IPS-NIHi11 (cell line): ENCODE measurements at regions not wholly inside any gene's neighbourhood (a gene's known extent, or its start where the extent isn't known, plus 50 kb on each side); places are given as distances from the start of the nearest gene placed in this dataset.

Experiments used
- DNase-seq: peaks from one replicate; pipeline ENCODE4 v3.0.0; 2012; ENCODE audit warnings: mixed read lengths, low spot score

DNA sequence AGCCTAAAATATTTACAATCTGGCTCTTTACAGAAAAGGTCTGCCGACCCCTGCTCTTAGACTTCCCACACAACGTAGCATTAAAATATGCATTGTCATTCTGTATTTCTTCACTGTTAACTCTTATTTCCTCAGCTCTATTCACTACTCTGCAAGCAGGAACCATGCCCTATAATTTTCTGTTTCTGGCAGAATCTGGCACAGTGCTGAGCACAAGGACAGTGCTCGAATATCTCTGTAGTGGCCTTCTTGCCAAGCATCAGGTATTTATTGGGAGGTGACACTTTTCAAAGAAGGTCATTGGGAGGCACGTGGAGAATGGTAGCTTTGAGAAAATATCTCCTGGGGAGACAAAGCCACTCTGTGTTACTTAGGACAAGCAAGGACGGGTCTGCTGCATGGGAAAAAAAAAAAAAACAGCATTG, 77.9 kb downstream of the PSMG1 start:
- DNase-seq, result no peak

- no peak for DNase-seq
Observed at GRCh38 chr21:39104911-39105310, 78.3 kb downstream of the PSMG1 start.

- no peak for DNase-seq
Observed at GRCh38 chr21:39103689-39104088, 79.6 kb downstream of the PSMG1 start.

DNA sequence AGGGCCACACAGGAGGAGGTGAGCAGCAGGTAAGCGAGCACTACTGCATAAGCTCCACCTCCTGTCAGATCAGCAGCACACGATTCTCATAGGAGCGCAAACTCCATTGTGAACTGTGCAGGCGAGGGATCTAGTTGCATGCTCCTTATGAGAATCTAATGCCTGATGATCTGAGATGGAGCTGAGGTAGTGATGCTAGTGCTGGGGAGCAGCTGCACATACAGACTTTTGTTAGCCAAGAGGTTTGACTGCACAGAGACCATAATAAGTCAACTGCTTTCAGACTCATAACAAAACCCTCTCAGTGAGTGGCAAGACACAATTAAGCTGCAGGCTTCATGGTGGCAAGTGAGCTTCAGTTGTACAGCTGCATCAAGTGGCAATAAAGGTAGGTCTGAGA, 83.4 kb downstream of the PSMG1 start:
- no peak for DNase-seq

- no peak for DNase-seq
Observed at GRCh38 chr21:39098696-39099200, 84.5 kb downstream of the PSMG1 start.

GRCh38 chr21:39097981-39098380, 85.3 kb downstream of the PSMG1 start:
- no peak for DNase-seq

GRCh38 chr21:39097335-39097861, 85.9 kb downstream of the PSMG1 start:
- DNase-seq, result no peak

GRCh38 chr21:39096754-39097153, 86.5 kb downstream of the PSMG1 start:
- peak; percentile 75 for DNase-seq

- no peak for DNase-seq
Observed at GRCh38 chr21:39095681-39096080, 87.6 kb downstream of the PSMG1 start.

- DNase-seq, result no peak
Observed at GRCh38 chr21:39094847-39095579, 88.2 kb downstream of the PSMG1 start.

DNA sequence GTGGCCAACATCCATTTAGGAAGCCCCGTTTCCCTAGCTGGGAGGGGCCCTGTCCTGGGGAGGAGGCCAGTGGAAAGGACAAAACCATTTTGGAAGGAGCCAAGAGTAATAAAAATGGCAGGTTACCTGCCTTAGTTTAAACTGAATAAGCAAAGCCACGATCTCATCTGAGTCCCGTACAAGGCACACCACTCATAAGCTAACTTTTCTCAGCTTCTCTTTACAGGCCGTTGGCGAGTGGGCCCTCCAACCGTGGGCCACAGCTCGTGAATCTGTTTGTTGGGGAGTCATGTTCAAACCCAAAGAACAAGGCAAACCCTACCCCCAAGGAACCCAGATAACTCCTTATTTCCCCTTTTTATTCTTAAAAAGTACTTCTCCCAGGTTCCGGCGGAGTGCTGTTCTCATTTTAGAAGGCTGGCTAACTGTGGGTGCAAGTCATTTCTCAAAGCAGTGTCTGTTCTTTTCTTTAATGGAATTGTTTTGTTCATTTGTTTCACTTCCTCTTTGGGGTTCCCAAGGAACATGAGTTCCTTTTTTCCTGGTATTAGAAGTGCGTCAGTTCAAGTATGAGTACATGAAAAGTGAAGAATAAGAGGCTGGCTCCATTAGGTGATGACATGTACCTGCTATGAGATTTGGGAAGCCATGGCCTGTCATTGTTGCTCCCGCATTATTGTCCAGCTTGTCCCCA, 89.0 kb downstream of the PSMG1 start:
- DNase-seq, result no peak

- DNase-seq, result no peak
Observed at GRCh38 chr21:39093526-39093925, 89.7 kb downstream of the PSMG1 start.

- DNase-seq, result no peak
Observed at GRCh38 chr21:39088831-39089380, 94.3 kb downstream of the PSMG1 start.

- DNase-seq, result no peak
Observed at GRCh38 chr21:39088031-39088370, 95.2 kb downstream of the PSMG1 start.

- DNase-seq, result no peak
Observed at GRCh38 chr21:39087238-39088030, 95.8 kb downstream of the PSMG1 start.

DNA sequence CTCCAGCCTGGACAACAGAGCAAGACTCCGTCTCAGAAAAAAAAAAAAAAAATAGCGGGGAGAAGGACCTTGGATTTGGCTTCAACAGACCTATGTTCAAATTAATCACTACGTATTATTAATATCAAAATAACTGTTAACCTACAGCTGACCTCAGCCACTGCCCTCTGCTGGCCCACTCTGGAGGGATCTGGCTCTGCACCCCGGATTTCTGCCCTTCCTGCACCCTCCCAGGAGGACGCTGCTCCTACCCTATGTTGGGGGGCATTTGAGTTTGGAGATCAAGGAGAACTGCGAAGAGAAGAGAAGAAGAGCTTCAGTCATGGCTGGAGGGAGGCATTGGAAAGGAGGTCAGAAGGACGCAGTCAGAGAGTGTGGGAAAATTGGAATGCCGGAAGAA, 96.7 kb downstream of the PSMG1 start:
- no peak for DNase-seq

- no peak for DNase-seq
Observed at GRCh38 chr21:39085843-39086405, 97.3 kb downstream of the PSMG1 start.

- no peak for DNase-seq
Observed at GRCh38 chr21:39084979-39085729, 98.1 kb downstream of the PSMG1 start.

GRCh38 chr21:39084073-39084472, 99.2 kb downstream of the PSMG1 start:
- DNase-seq, result no peak

GRCh38 chr21:39083377-39084008, 99.8 kb downstream of the PSMG1 start:
- DNase-seq, result no peak
